K562 (cell line): ENCODE measurements at regions not wholly inside any gene's neighbourhood (a gene's known extent, or its start where the extent isn't known, plus 50 kb on each side); places are given as distances from the start of the nearest gene placed in this dataset.
"Not testable (repeated sequence)": the region's sequence is repeated elsewhere in the genome, so short reads cannot be mapped to it uniquely, and the experiment has no call there.

Experiments
- ATAC-seq: fragments of 200-7000 bp; cut with Tn5 transposase; 3 replicates; pipeline ENCODE4 v1.9.1; 2020; ENCODE audit warnings: moderate library complexity
- BruUV-seq: library from RNA; stranded (reverse); fragments of 400-500 nt; replicated peaks from 2 replicates; lab custom pipeline; 2021; lab: Mats Ljungman, UMichigan
- CTCF ChIA-PET: fragments of 300-600 bp; formaldehyde crosslinking; extraction: SDS; loops from one replicate; lab custom pipeline; 2021; ENCODE audit warnings: low intra/inter-chr PET ratio; lab: Yijun Ruan, JAX
- POLR2A ChIA-PET: fragments of 300-600, 350-650 bp; sonication (Branson Sonifier 250); formaldehyde crosslinking; extraction: SDS; loops from one replicate; lab custom pipeline; 2021; ENCODE audit warnings: antibody characterized with exemption, inconsistent platforms; lab: Yijun Ruan, JAX
- DNase-seq, 4 experiments: peaks; one replicate each; pipeline versions ENCODE4 v3.0.0 to v3.0.0-alpha.2; 2011 to 2018; ENCODE audit warnings: low spot score in 3 of 4, mixed read lengths in 3 of 4; ENCODE audit errors: extremely low read depth in 1 of 4
- FAIRE-seq: peaks from 2 replicates; lab custom pipeline; 2011; peaks lifted over from hg19 to GRCh38; lab: Jason Lieb, UNC
- H2AFZ ChIP-seq: 2 replicates; pipeline ENCODE4 v1.6.0; 2011; ENCODE audit warnings: low read depth, low read length, control low read depth, inconsistent platforms
- H3K27ac ChIP-seq: fragments of 200-600 bp; 3 replicates; pipeline ENCODE4 v1.8.0; 2011; ENCODE audit warnings: low read depth, mild to moderate bottlenecking, control low read depth, inconsistent platforms, low read length, moderate library complexity, mixed read lengths; ENCODE audit errors: extremely low read depth
- H3K27me3 ChIP-seq, 2 experiments: fragments of 300-600 bp in 1 of 2; 2 replicates in 1 of 2; 3 replicates in 1 of 2; pipeline versions ENCODE4 v1.6.0 to v1.8.0; 2011; ENCODE audit warnings: inconsistent platforms in 2 of 2, low read length in 2 of 2, mild to moderate bottlenecking in 1 of 2, mixed read lengths in 1 of 2, moderate library complexity in 1 of 2; ENCODE audit not compliant: control insufficient read depth in 2 of 2, insufficient read depth in 2 of 2
- H3K36me3 ChIP-seq: fragments of 300-600 bp; 3 replicates; pipeline ENCODE4 v1.8.0; 2011; ENCODE audit warnings: mild to moderate bottlenecking, low read length, inconsistent platforms; ENCODE audit not compliant: control insufficient read depth, insufficient read depth
- H3K4me1 ChIP-seq, 2 experiments: fragments of 200-600 bp in 1 of 2; replicated peaks in 1 of 2; 2 replicates in 1 of 2; 3 replicates in 1 of 2; pipeline versions ENCODE4 v1.5.1 to v1.8.0; 2011; ENCODE audit warnings: inconsistent platforms in 2 of 2, low read length in 2 of 2, mild to moderate bottlenecking in 1 of 2, mixed read lengths in 1 of 2, moderate library complexity in 1 of 2; ENCODE audit not compliant: control insufficient read depth in 2 of 2, insufficient read depth in 2 of 2
- H3K4me2 ChIP-seq: 2 replicates; pipeline ENCODE4 v1.6.1; 2011; ENCODE audit warnings: low read length, control low read depth, inconsistent platforms, mixed read lengths; ENCODE audit not compliant: insufficient read depth
- H3K4me3 ChIP-seq: fragments of 200-600 bp; sonication (generic), shearing (Covaris generic); 2 replicates; pipeline ENCODE4 v1.5.1; 2016; ENCODE audit warnings: control low read depth, inconsistent platforms
- H3K79me2 ChIP-seq: fragments of 200-600 bp; 3 replicates; pipeline ENCODE4 v1.8.0; 2011; ENCODE audit warnings: low read length, inconsistent platforms; ENCODE audit not compliant: control insufficient read depth, insufficient read depth
- H3K9ac ChIP-seq, 2 experiments: 2 replicates each; pipeline versions ENCODE4 v1.6.0 to v1.6.1; 2011; ENCODE audit warnings: low read depth in 2 of 2, low read length in 2 of 2, control low read depth in 1 of 2, inconsistent platforms in 1 of 2, mild to moderate bottlenecking in 1 of 2, mixed read lengths in 1 of 2; ENCODE audit not compliant: insufficient read depth in 1 of 2
- H3K9me1 ChIP-seq: one replicate; pipeline ENCODE4 v1.6.0; 2011; ENCODE audit warnings: inconsistent platforms, mild to moderate bottlenecking, low read length, moderate library complexity; ENCODE audit not compliant: control insufficient read depth, insufficient read depth
- H3K9me3 ChIP-seq: replicated peaks from 2 replicates; pipeline ENCODE4 v1.5.1; 2011; ENCODE audit warnings: low read depth, low read length, inconsistent platforms; ENCODE audit not compliant: control insufficient read depth, insufficient read depth
- H4K20me1 ChIP-seq: replicated peaks from 2 replicates; pipeline ENCODE4 v1.6.1; 2011; ENCODE audit warnings: low read length, inconsistent platforms, mixed read lengths; ENCODE audit not compliant: control insufficient read depth, insufficient read depth
- FOXA3 ChIP-seq, 2 experiments: fragments of 450-650 bp in 1 of 2; sonication (generic) in 1 of 2; formaldehyde crosslinking; IDR thresholded peaks in 1 of 2; conservative IDR thresholded peaks in 1 of 2; 2 replicates each; pipeline versions ENCODE4 v1.4.0 to v1.8.0; 2020 to 2022; ENCODE audit warnings: mild to moderate bottlenecking in 2 of 2, missing genetic modification reagents in 1 of 2
- WGBS: fragments of 100-300 bp; shearing (Covaris generic); methylation state at CpG from one replicate; pipeline ENCODE4 v1.1.6; 2016; ENCODE audit warnings: low coverage, mixed read lengths; ENCODE audit not compliant: insufficient coverage; ENCODE audit errors: missing lambda C conversion rate; 5-methylcytosine and 5-hydroxymethylcytosine counted together
- in situ Hi-C: fragments of 300-500 bp; cut with MboI; formaldehyde crosslinking; loops from 4 replicates; pipeline ENCODE4 v1.15.0; 2018; ENCODE audit warnings: inconsistent platforms, mixed read lengths
- intact Hi-C: fragments of 100-400 bp; cut with micrococcal nuclease; formaldehyde crosslinking; loops from 2 replicates; pipeline ENCODE4 v1.14.2; 2022

- WGBS: 0% methylated on average over 15 of the region's 42 CpGs
- FAIRE-seq, POLR2A ChIA-PET, DNase-seq, H2AFZ ChIP-seq, H3K36me3 ChIP-seq, H3K27me3 ChIP-seq, H3K9ac ChIP-seq, BruUV-seq, ATAC-seq, H3K9me3 ChIP-seq, H3K4me2 ChIP-seq, intact Hi-C loops, H4K20me1 ChIP-seq, CTCF ChIA-PET, H3K27ac ChIP-seq, H3K4me1 ChIP-seq, in situ Hi-C loops, H3K4me3 ChIP-seq, H3K9me1 ChIP-seq, H3K79me2 ChIP-seq: not testable (repeated sequence)
These were observed 165.5 kb upstream of the BDP1 start for GRCh38 chr5:71289946-71290345.

GRCh38 chr5:71290979-71291378, 164.5 kb upstream of the BDP1 start:
- H3K4me1 ChIP-seq, H3K27ac ChIP-seq, POLR2A ChIA-PET, H3K9ac ChIP-seq, H3K9me3 ChIP-seq, BruUV-seq, H3K27me3 ChIP-seq, H3K79me2 ChIP-seq, CTCF ChIA-PET, intact Hi-C loops, H3K4me2 ChIP-seq, FAIRE-seq, H4K20me1 ChIP-seq, H3K36me3 ChIP-seq, DNase-seq, ATAC-seq, H2AFZ ChIP-seq, H3K4me3 ChIP-seq, in situ Hi-C loops, H3K9me1 ChIP-seq: not testable (repeated sequence)
- WGBS: 78% methylated on average over 1 of the region's 2 CpGs
- TF ChIP-seq FOXA3 (CRISPR knock-in tag; conservative IDR thresholded peaks at IDR 0.05 in 1 of 2, IDR thresholded peaks at IDR 0.05 in 1 of 2): peak in 1 of 2 experiments; percentile 46; a peak in 1 of 4 replicates
